DND-41 (cell line): ENCODE measurements at regions not wholly inside any gene's neighbourhood (a gene's known extent, or its start where the extent isn't known, plus 50 kb on each side); places are given as distances from the start of the nearest gene placed in this dataset.

ENCODE experiments used
- ATAC-seq: fragments of 200-7000 bp; cut with Tn5 transposase; 3 replicates; pipeline ENCODE4 v1.9.1; 2021; ENCODE audit warnings: low read depth; ENCODE audit not compliant: insufficient read depth
- DNase-seq: peaks from one replicate; pipeline ENCODE4 v3.0.0-alpha.2; 2020
- H2AFZ ChIP-seq: 2 replicates; pipeline ENCODE4 v1.6.0; 2012; ENCODE audit warnings: low read depth, low read length
- H3K27ac ChIP-seq: 2 replicates; pipeline ENCODE4 v1.5.1; 2012; ENCODE audit warnings: low read length, inconsistent platforms
- H3K27me3 ChIP-seq: fragments of 200-600 bp; sonication (generic); 2 replicates; pipeline ENCODE4 v1.6.0; 2012; ENCODE audit warnings: low read length, mild to moderate bottlenecking, inconsistent platforms; ENCODE audit not compliant: insufficient read depth, poor library complexity
- H3K36me3 ChIP-seq: 2 replicates; pipeline ENCODE4 v1.5.1; 2012; ENCODE audit warnings: low read length, inconsistent platforms; ENCODE audit not compliant: insufficient read depth
- H3K4me1 ChIP-seq: 2 replicates; pipeline ENCODE4 v1.5.1; 2012; ENCODE audit warnings: mild to moderate bottlenecking, low read length; ENCODE audit not compliant: insufficient read depth
- H3K4me2 ChIP-seq: 2 replicates; pipeline ENCODE4 v1.6.0; 2012; ENCODE audit warnings: mild to moderate bottlenecking, moderate library complexity, low read length, inconsistent platforms; ENCODE audit not compliant: insufficient read depth
- H3K4me3 ChIP-seq, 2 experiments: fragments of 200-600 bp in 1 of 2; shearing (Covaris generic) in 1 of 2; 2 replicates each; pipeline ENCODE4 v1.5.1; 2012 to 2016; ENCODE audit warnings: inconsistent platforms in 2 of 2, low read length in 2 of 2, mild to moderate bottlenecking in 2 of 2, low read depth in 1 of 2, moderate library complexity in 1 of 2
- H3K79me2 ChIP-seq: 2 replicates; pipeline ENCODE4 v1.6.0; 2012; ENCODE audit warnings: low read length, inconsistent platforms; ENCODE audit not compliant: insufficient read depth
- H3K9ac ChIP-seq: 2 replicates; pipeline ENCODE4 v1.6.0; 2012; ENCODE audit warnings: low read depth, mild to moderate bottlenecking, inconsistent platforms, low read length, moderate library complexity
- H3K9me3 ChIP-seq: 2 replicates; pipeline ENCODE4 v1.5.1; 2012; ENCODE audit warnings: low read length, moderate library complexity, mild to moderate bottlenecking, inconsistent platforms; ENCODE audit not compliant: insufficient read depth, severe bottlenecking
- H4K20me1 ChIP-seq: 2 replicates; pipeline ENCODE4 v1.6.0; 2012; ENCODE audit warnings: low read length; ENCODE audit not compliant: insufficient read depth
- EZH2 ChIP-seq: IDR thresholded peaks from 3 replicates; pipeline ENCODE4 v1.6.1; 2012; ENCODE audit warnings: borderline replicate concordance, low read depth, mild to moderate bottlenecking, moderate library complexity, low read length, inconsistent platforms; ENCODE audit not compliant: severe bottlenecking
- TF ChIP-seq, protein P1 (sequence below): IDR thresholded peaks from 2 replicates; pipeline ENCODE4 v1.5.1; 2012; ENCODE audit warnings: borderline replicate concordance, low read length, moderate library complexity, mild to moderate bottlenecking; ENCODE audit not compliant: poor library complexity, severe bottlenecking; ENCODE audit errors: extremely low read depth

- Histone ChIP-seq H3K4me3 (no peak overlapping the region), H3K27ac (no peak overlapping the region), H3K4me2 (no peak overlapping the region), H3K79me2 (no peaks in the 10 kb centered on the region), H3K9ac (no peak overlapping the region), H4K20me1 (no peaks in the 10 kb centered on the region), H3K4me1 (no peaks in the 10 kb centered on the region), H2AFZ (no peak overlapping the region), H3K9me3 (no peaks in the 10 kb centered on the region), H3K27me3 (no peaks in the 10 kb centered on the region), H3K36me3 (no peaks in the 10 kb centered on the region)
- ATAC-seq (no peak), DNase-seq (no peak)
- no peak for TF ChIP-seq EZH2
- TF ChIP-seq, protein P1, sequence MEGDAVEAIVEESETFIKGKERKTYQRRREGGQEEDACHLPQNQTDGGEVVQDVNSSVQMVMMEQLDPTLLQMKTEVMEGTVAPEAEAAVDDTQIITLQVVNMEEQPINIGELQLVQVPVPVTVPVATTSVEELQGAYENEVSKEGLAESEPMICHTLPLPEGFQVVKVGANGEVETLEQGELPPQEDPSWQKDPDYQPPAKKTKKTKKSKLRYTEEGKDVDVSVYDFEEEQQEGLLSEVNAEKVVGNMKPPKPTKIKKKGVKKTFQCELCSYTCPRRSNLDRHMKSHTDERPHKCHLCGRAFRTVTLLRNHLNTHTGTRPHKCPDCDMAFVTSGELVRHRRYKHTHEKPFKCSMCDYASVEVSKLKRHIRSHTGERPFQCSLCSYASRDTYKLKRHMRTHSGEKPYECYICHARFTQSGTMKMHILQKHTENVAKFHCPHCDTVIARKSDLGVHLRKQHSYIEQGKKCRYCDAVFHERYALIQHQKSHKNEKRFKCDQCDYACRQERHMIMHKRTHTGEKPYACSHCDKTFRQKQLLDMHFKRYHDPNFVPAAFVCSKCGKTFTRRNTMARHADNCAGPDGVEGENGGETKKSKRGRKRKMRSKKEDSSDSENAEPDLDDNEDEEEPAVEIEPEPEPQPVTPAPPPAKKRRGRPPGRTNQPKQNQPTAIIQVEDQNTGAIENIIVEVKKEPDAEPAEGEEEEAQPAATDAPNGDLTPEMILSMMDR, result no peak
These were observed 843.6 kb downstream of the SORCS1 start for GRCh38 chr10:106320876-106321275.

- Histone ChIP-seq H2AFZ (no peak overlapping the region), H3K36me3 (no peaks in the 10 kb centered on the region), H3K27ac (no peak overlapping the region), H3K27me3 (no peaks in the 10 kb centered on the region), H4K20me1 (no peaks in the 10 kb centered on the region), H3K4me2 (no peak overlapping the region), H3K9me3 (no peaks in the 10 kb centered on the region), H3K79me2 (no peaks in the 10 kb centered on the region), H3K4me1 (no peaks in the 10 kb centered on the region), H3K9ac (no peak overlapping the region), H3K4me3 (no peak overlapping the region)
- TF ChIP-seq, protein P1, result no peak
- no peak for TF ChIP-seq EZH2
- DNase-seq (no peak), ATAC-seq (no peak)
These were observed 844.4 kb downstream of the SORCS1 start for GRCh38 chr10:106320078-106320477.

DNA sequence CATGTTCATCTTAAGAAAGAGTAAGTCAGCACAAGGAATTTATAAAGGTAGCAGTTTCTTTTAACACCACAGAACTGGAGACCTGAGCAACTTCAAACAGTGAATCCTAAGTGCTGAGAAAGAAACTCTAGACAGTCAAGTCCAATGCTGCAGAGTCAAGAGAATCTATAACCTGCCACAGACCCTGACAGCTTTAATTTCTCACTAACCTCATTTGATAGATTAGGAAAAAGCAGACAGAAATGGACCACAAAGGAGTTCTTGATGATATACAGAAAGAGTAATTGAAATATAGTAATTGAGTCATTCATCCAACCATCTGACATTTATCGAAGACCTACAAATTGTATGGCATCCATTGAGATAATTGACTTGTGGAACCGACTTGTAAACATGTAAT is 847.0 kb downstream of the SORCS1 start:
- no peak for DNase-seq

More for the DNA sequence above, 847.0 kb downstream of the SORCS1 start:
- Histone ChIP-seq H2AFZ (no peak overlapping the region), H3K4me2 (no peak overlapping the region), H3K27me3 (no peaks in the 10 kb centered on the region), H4K20me1 (no peaks in the 10 kb centered on the region), H3K27ac (no peak overlapping the region), H3K9ac (no peak overlapping the region), H3K4me3 (no peak overlapping the region), H3K9me3 (no peaks in the 10 kb centered on the region), H3K79me2 (no peaks in the 10 kb centered on the region), H3K4me1 (no peaks in the 10 kb centered on the region), H3K36me3 (no peaks in the 10 kb centered on the region)
- TF ChIP-seq, protein P1, result no peak
- TF ChIP-seq EZH2, result no peak
- no peak for ATAC-seq
